HepG2 (cell line): ENCODE measurements at regions not wholly inside any gene's neighbourhood (a gene's known extent, or its start where the extent isn't known, plus 50 kb on each side); places are given as distances from the start of the nearest gene placed in this dataset.

Experiments
- ATAC-seq: fragments of 200-7000 bp; cut with Tn5 transposase; 3 replicates; pipeline ENCODE4 v1.9.1; 2020; ENCODE audit warnings: mild to moderate bottlenecking, moderate library complexity
- BruUV-seq: library from RNA; stranded (reverse); fragments of 400-500 nt; replicated peaks from 2 replicates; lab custom pipeline; 2021; lab: Mats Ljungman, UMichigan
- CTCF ChIA-PET: fragments of 300-600 bp; formaldehyde crosslinking; extraction: SDS; loops from one replicate; lab custom pipeline; 2021; ENCODE audit warnings: low total read pairs, inconsistent platforms, low intra/inter-chr PET ratio; lab: Yijun Ruan, JAX
- POLR2A ChIA-PET: fragments of 350-600 bp; sonication (Branson Sonifier 250); formaldehyde crosslinking; loops from one replicate; lab custom pipeline; 2020; ENCODE audit warnings: antibody characterized with exemption, inconsistent platforms; lab: Yijun Ruan, JAX
- DNase-seq: peaks from one replicate; pipeline ENCODE4 v3.0.0-alpha.2; 2015; ENCODE audit warnings: low spot score
- FAIRE-seq: peaks from 3 replicates; lab custom pipeline; 2011; peaks lifted over from hg19 to GRCh38; lab: Jason Lieb, UNC
- H2AFZ ChIP-seq: one replicate; pipeline ENCODE4 v1.6.1; 2011; ENCODE audit warnings: low read length, inconsistent platforms
- H3K27ac ChIP-seq: fragments of 300-600 bp; 3 replicates; pipeline ENCODE4 v1.8.0; 2011; ENCODE audit warnings: mixed run types, mild to moderate bottlenecking, mixed read lengths, low read length, inconsistent platforms; ENCODE audit not compliant: insufficient read depth; ENCODE audit errors: extremely low read length
- H3K27me3 ChIP-seq, 2 experiments: fragments of 200-600 bp in 1 of 2; 2 replicates in 1 of 2; 3 replicates in 1 of 2; pipeline versions ENCODE4 v1.6.0 to v1.8.0; 2011; ENCODE audit warnings: low read length in 2 of 2, mild to moderate bottlenecking in 2 of 2, moderate library complexity in 2 of 2, inconsistent platforms in 1 of 2; ENCODE audit not compliant: insufficient read depth in 2 of 2, control insufficient read depth in 1 of 2
- H3K36me3 ChIP-seq, 2 experiments: fragments of 200-600 bp in 1 of 2; replicated peaks in 1 of 2; 2 replicates in 1 of 2; 3 replicates in 1 of 2; pipeline versions ENCODE4 v1.5.1 to v1.8.0; 2011; ENCODE audit warnings: low read length in 2 of 2, inconsistent platforms in 1 of 2; ENCODE audit not compliant: insufficient read depth in 2 of 2, control insufficient read depth in 1 of 2
- H3K4me1 ChIP-seq: 2 replicates; pipeline ENCODE4 v1.5.1; 2012; ENCODE audit warnings: low read length, inconsistent platforms; ENCODE audit not compliant: insufficient read depth
- H3K4me2 ChIP-seq: 2 replicates; pipeline ENCODE4 v1.6.0; 2011; ENCODE audit warnings: low read depth, low read length, inconsistent platforms
- H3K4me3 ChIP-seq, 3 experiments: fragments of 200-600 bp in 1 of 3; sonication (generic), shearing (Covaris generic) in 1 of 3; replicated peaks in 1 of 3; 2 replicates each; pipeline ENCODE4 v1.5.1; 2011 to 2016; ENCODE audit warnings: low read length in 3 of 3, inconsistent platforms in 2 of 3, low read depth in 2 of 3, mild to moderate bottlenecking in 2 of 3, control low read depth in 1 of 3, mixed read lengths in 1 of 3; ENCODE audit not compliant: insufficient read depth in 1 of 3
- H3K79me2 ChIP-seq: one replicate; pipeline ENCODE4 v1.6.1; 2011; ENCODE audit warnings: low read length, inconsistent platforms; ENCODE audit not compliant: insufficient read depth
- H3K9ac ChIP-seq: 2 replicates; pipeline ENCODE4 v1.6.0; 2011; ENCODE audit warnings: mild to moderate bottlenecking, low read depth, low read length, inconsistent platforms; ENCODE audit not compliant: insufficient read depth
- H3K9me3 ChIP-seq: 2 replicates; pipeline ENCODE4 v1.5.1; 2012; ENCODE audit warnings: mild to moderate bottlenecking, low read length
- H4K20me1 ChIP-seq: 2 replicates; pipeline ENCODE4 v1.6.0; 2011; ENCODE audit warnings: inconsistent platforms, mild to moderate bottlenecking, low read length, moderate library complexity; ENCODE audit not compliant: insufficient read depth
- AHR ChIP-seq: IDR thresholded peaks from 2 replicates; pipeline ENCODE4 v1.6.1; 2018; ENCODE audit warnings: missing genetic modification reagents, missing compliant biosample characterization
- BRF2 ChIP-seq: sonication (generic); formaldehyde crosslinking; IDR thresholded peaks from 2 replicates; pipeline ENCODE4 v1.8.1; 2022; ENCODE audit warnings: mild to moderate bottlenecking, missing genetic modification reagents
- CENPT ChIP-seq: sonication (generic); formaldehyde crosslinking; IDR thresholded peaks from 2 replicates; pipeline ENCODE4 v1.8.0; 2022; ENCODE audit warnings: low read depth, mild to moderate bottlenecking, moderate library complexity, missing genetic modification reagents
- EZH2 ChIP-seq: conservative IDR thresholded peaks from 2 replicates; pipeline ENCODE4 v1.6.1; 2012; ENCODE audit warnings: mild to moderate bottlenecking, low read depth, low read length, moderate library complexity
- GABPA ChIP-seq, 2 experiments: IDR thresholded peaks; 2 replicates each; pipeline ENCODE4 v1.6.1; 2011 to 2016; ENCODE audit warnings: low read depth in 2 of 2, low read length in 1 of 2, missing biosample characterization in 1 of 2, missing genetic modification characterization in 1 of 2
- NKX3-1 ChIP-seq: sonication (generic); formaldehyde crosslinking; IDR thresholded peaks from 2 replicates; pipeline ENCODE4 v1.5.0; 2020; ENCODE audit warnings: missing genetic modification reagents
- TBL1XR1 ChIP-seq: fragments of 150-350 bp; IDR thresholded peaks from 2 replicates; pipeline ENCODE4 v1.6.1; 2014; ENCODE audit warnings: borderline replicate concordance, low read length; ENCODE audit not compliant: partially characterized antibody
- TCF7L2 ChIP-seq: IDR thresholded peaks from 2 replicates; pipeline ENCODE4 v1.6.1; 2011; ENCODE audit warnings: mild to moderate bottlenecking, low read depth, low read length, moderate library complexity
- ZNF17 ChIP-seq: sonication (generic); formaldehyde crosslinking; IDR thresholded peaks from 2 replicates; pipeline ENCODE4 v1.5.0; 2020; ENCODE audit warnings: mild to moderate bottlenecking, missing genetic modification reagents
- ZNF674 ChIP-seq: sonication (generic); formaldehyde crosslinking; IDR thresholded peaks from 2 replicates; pipeline ENCODE4 v1.5.0; 2020; ENCODE audit warnings: low read depth, mild to moderate bottlenecking, missing genetic modification reagents
- ZNF737 ChIP-seq: sonication (generic); formaldehyde crosslinking; IDR thresholded peaks from 2 replicates; pipeline ENCODE4 v1.5.0; 2020; ENCODE audit warnings: missing genetic modification reagents, mild to moderate bottlenecking, borderline replicate concordance
- in situ Hi-C: cut with HindIII; loops from 2 replicates; pipeline ENCODE4 v1.10.0; 2017; ENCODE audit warnings: low pct_unique_long_range_greater_than_20kb; ENCODE audit not compliant: extremely low pct_ligation_motif_present
- intact Hi-C: fragments of 100-400 bp; cut with micrococcal nuclease; formaldehyde crosslinking; loops from one replicate; pipeline ENCODE4 v1.10.0; 2022; ENCODE audit not compliant: unreplicated experiment
- TF ChIP-seq, protein P1 (sequence below), 2 experiments: sonication (generic) in 1 of 2; formaldehyde crosslinking in 1 of 2; IDR thresholded peaks; 2 replicates each; pipeline versions ENCODE4 v1.6.1 to v1.9.0; 2014 to 2022; ENCODE audit warnings: antibody characterized with exemption in 1 of 2, borderline replicate concordance in 1 of 2, inconsistent platforms in 1 of 2, low read depth in 1 of 2, missing genetic modification reagents in 1 of 2
- TF ChIP-seq, protein P2 (sequence below): IDR thresholded peaks from 2 replicates; pipeline ENCODE4 v1.6.1; 2016
- TF ChIP-seq, protein P3 (sequence below): IDR thresholded peaks from 2 replicates; pipeline ENCODE4 v1.6.1; 2016; ENCODE audit warnings: mild to moderate bottlenecking

DNA sequence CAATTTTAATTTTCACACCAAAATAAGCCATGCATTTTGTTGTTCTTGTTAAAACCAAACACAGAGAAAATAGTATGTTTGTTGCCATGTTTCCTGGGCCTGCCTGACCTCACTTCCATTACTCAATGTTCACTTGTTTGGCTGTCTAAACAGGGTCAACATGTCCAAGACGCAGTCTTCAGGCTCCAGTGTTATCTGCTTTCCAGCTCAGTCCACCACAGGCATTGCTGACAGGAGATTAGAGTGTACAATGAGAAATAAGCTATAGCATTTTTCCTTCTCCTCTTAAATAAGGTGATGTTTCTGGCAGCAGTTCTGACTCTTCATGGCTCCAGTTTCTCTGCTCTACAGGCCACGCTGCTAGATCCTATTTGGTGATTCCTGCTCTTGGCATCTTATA lies 1030.5 kb downstream of the KCNT2 start (continued):
- TF ChIP-seq, protein P1, sequence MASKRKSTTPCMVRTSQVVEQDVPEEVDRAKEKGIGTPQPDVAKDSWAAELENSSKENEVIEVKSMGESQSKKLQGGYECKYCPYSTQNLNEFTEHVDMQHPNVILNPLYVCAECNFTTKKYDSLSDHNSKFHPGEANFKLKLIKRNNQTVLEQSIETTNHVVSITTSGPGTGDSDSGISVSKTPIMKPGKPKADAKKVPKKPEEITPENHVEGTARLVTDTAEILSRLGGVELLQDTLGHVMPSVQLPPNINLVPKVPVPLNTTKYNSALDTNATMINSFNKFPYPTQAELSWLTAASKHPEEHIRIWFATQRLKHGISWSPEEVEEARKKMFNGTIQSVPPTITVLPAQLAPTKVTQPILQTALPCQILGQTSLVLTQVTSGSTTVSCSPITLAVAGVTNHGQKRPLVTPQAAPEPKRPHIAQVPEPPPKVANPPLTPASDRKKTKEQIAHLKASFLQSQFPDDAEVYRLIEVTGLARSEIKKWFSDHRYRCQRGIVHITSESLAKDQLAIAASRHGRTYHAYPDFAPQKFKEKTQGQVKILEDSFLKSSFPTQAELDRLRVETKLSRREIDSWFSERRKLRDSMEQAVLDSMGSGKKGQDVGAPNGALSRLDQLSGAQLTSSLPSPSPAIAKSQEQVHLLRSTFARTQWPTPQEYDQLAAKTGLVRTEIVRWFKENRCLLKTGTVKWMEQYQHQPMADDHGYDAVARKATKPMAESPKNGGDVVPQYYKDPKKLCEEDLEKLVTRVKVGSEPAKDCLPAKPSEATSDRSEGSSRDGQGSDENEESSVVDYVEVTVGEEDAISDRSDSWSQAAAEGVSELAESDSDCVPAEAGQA (IDR thresholded peaks at IDR 0.05; ENCODE audit: low read depth) = no peak
- TF ChIP-seq, protein P1 (CRISPR knock-in tag; IDR thresholded peaks at IDR 0.05; ENCODE audit: borderline replicate concordance) = no peak
- TF ChIP-seq ZNF737 (CRISPR knock-in tag) = no peak
- no peak for TF ChIP-seq AHR
- TF ChIP-seq, protein P2, sequence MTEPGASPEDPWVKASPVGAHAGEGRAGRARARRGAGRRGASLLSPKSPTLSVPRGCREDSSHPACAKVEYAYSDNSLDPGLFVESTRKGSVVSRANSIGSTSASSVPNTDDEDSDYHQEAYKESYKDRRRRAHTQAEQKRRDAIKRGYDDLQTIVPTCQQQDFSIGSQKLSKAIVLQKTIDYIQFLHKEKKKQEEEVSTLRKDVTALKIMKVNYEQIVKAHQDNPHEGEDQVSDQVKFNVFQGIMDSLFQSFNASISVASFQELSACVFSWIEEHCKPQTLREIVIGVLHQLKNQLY (CRISPR knock-in tag) = no peak
- no peak for TF ChIP-seq TCF7L2
- no peak for TF ChIP-seq GABPA (IDR thresholded peaks at IDR 0.05; ENCODE audit: low read depth, low read length)
- TF ChIP-seq GABPA (CRISPR knock-in tag; IDR thresholded peaks at IDR 0.05; ENCODE audit: low read depth) = no peak

- ATAC-seq (no peak), FAIRE-seq (no peak), DNase-seq (no peak)
- H3K9me3 ChIP-seq = no peaks in the 10 kb centered on the region
- CTCF ChIA-PET = no interaction called here
- H3K4me2 ChIP-seq = no peak overlapping the region
- BruUV-seq = no TSS peak
- POLR2A ChIA-PET = no interaction called here
- H2AFZ ChIP-seq = no peak overlapping the region
- in situ Hi-C loops = no loop called here
- H3K4me3 ChIP-seq = no peak overlapping the region
- intact Hi-C loops = no loop called here
- no peaks in the 10 kb centered on the region for H3K27me3 ChIP-seq
- H3K9ac ChIP-seq = no peak overlapping the region
- H4K20me1 ChIP-seq = no peaks in the 10 kb centered on the region
- H3K79me2 ChIP-seq = no peaks in the 10 kb centered on the region
- no peak overlapping the region for H3K27ac ChIP-seq
- no peaks in the 10 kb centered on the region for H3K36me3 ChIP-seq
- H3K4me1 ChIP-seq = no peaks in the 10 kb centered on the region
- no peak for TF ChIP-seq ZNF17 (CRISPR knock-in tag)
- TF ChIP-seq EZH2 = no peak
- TF ChIP-seq, protein P3, sequence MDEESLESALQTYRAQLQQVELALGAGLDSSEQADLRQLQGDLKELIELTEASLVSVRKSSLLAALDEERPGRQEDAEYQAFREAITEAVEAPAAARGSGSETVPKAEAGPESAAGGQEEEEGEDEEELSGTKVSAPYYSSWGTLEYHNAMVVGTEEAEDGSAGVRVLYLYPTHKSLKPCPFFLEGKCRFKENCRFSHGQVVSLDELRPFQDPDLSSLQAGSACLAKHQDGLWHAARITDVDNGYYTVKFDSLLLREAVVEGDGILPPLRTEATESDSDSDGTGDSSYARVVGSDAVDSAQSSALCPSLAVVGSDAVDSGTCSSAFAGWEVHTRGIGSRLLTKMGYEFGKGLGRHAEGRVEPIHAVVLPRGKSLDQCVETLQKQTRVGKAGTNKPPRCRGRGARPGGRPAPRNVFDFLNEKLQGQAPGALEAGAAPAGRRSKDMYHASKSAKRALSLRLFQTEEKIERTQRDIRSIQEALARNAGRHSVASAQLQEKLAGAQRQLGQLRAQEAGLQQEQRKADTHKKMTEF = no peak
- TF ChIP-seq ZNF674 (CRISPR knock-in tag) = no peak
- TF ChIP-seq TBL1XR1 = no peak
- no peak for TF ChIP-seq CENPT (CRISPR knock-in tag)
- TF ChIP-seq NKX3-1 (CRISPR knock-in tag) = no peak
- no peak for TF ChIP-seq BRF2
Observed at GRCh38 chr1:195576641-195577040, 1031.6 kb downstream of the KCNT2 start.
